CD8-positive, alpha-beta memory T cell (primary cell): ENCODE measurements at regions not wholly inside any gene's neighbourhood (a gene's known extent, or its start where the extent isn't known, plus 50 kb on each side); places are given as distances from the start of the nearest gene placed in this dataset.

Experiments used
- CTCF ChIA-PET: fragments of 350-600 bp; sonication (Branson Sonifier 250); formaldehyde crosslinking; loops from one replicate; lab custom pipeline; 2021; ENCODE audit warnings: antibody characterized with exemption; lab: Charles Lee
- POLR2A ChIA-PET: fragments of 350-600 bp; sonication (Branson Sonifier 250); formaldehyde crosslinking; loops from one replicate; lab custom pipeline; 2021; ENCODE audit warnings: antibody characterized with exemption; lab: Charles Lee
- DNase-seq, 5 donors: peaks; one replicate each; pipeline versions ENCODE4 v3.0.0 to v3.0.0-alpha.2; 2020 to 2022; ENCODE audit warnings: mixed read lengths in 1 of 5
- H3K27ac ChIP-seq: one replicate; pipeline ENCODE4 v1.7.0; 2013; ENCODE audit warnings: low read depth, mild to moderate bottlenecking, low read length, moderate library complexity
- H3K27me3 ChIP-seq: 2 replicates; pipeline ENCODE4 v1.7.0; 2013; ENCODE audit warnings: low read length, mild to moderate bottlenecking; ENCODE audit not compliant: insufficient read depth, poor library complexity, severe bottlenecking
- H3K36me3 ChIP-seq: 2 replicates; pipeline ENCODE4 v1.7.0; 2013; ENCODE audit warnings: mild to moderate bottlenecking, low read length, moderate library complexity; ENCODE audit not compliant: insufficient read depth
- H3K4me1 ChIP-seq: 2 replicates; pipeline ENCODE4 v1.7.0; 2013; ENCODE audit warnings: mild to moderate bottlenecking, low read length, moderate library complexity; ENCODE audit not compliant: insufficient read depth
- H3K4me3 ChIP-seq: 2 replicates; pipeline ENCODE4 v1.7.0; 2013; ENCODE audit warnings: mild to moderate bottlenecking, low read length
- H3K9me3 ChIP-seq: 2 replicates; pipeline ENCODE4 v1.7.0; 2013; ENCODE audit warnings: mild to moderate bottlenecking, low read length
- H3K27ac Mint-ChIP-seq, 8 donors: one replicate each; pipeline ENCODE4 v1.8.0; 2020 to 2021; ENCODE audit warnings: mixed read lengths in 8 of 8, mild to moderate bottlenecking in 6 of 8, inconsistent platforms in 3 of 8, moderate library complexity in 3 of 8
- H3K27me3 Mint-ChIP-seq, 2 donors: one replicate each; pipeline ENCODE4 v1.8.0; 2020 to 2021; ENCODE audit warnings: mixed read lengths in 2 of 2, mild to moderate bottlenecking in 1 of 2, moderate library complexity in 1 of 2
- H3K36me3 Mint-ChIP-seq, 3 donors: one replicate each; pipeline ENCODE4 v1.8.0; 2020 to 2021; ENCODE audit warnings: mixed read lengths in 3 of 3, inconsistent platforms in 1 of 3, mild to moderate bottlenecking in 1 of 3
- H3K4me1 Mint-ChIP-seq, 3 donors: one replicate each; pipeline ENCODE4 v1.8.0; 2020 to 2021; ENCODE audit warnings: mixed read lengths in 3 of 3, inconsistent platforms in 1 of 3, mild to moderate bottlenecking in 1 of 3
- H3K4me3 Mint-ChIP-seq, 7 donors: one replicate each; pipeline ENCODE4 v1.8.0; 2020 to 2021; ENCODE audit warnings: mixed read lengths in 7 of 7, mild to moderate bottlenecking in 6 of 7, moderate library complexity in 4 of 7, inconsistent platforms in 2 of 7
- H3K9me3 Mint-ChIP-seq, 5 donors: one replicate each; pipeline ENCODE4 v1.8.0; 2020 to 2022; ENCODE audit warnings: mixed read lengths in 5 of 5, mild to moderate bottlenecking in 3 of 5, moderate library complexity in 2 of 5, inconsistent platforms in 1 of 5

- Mint-ChIP-seq H3K27me3 (peaks cover 11 to 14% of the 10 kb centered on the region in 2 donors), H3K4me3 (no peak overlapping the region), H3K36me3 (no peaks in the 10 kb centered on the region), H3K27ac (no peak overlapping the region), H3K9me3 (peaks cover 0 to 5% (median 0%) of the 10 kb centered on the region in 5 donors), H3K4me1 (no peaks in the 10 kb centered on the region)
- DNase-seq = no peak
- no peaks in the 10 kb centered on the region for H3K36me3 ChIP-seq
- ChIA-PET CTCF (no interaction called here), POLR2A (no interaction called here)
- no peaks in the 10 kb centered on the region for H3K27me3 ChIP-seq
- H3K27ac ChIP-seq = no peak overlapping the region
- no peaks in the 10 kb centered on the region for H3K9me3 ChIP-seq
- H3K4me1 ChIP-seq = no peaks in the 10 kb centered on the region
- no peak overlapping the region for H3K4me3 ChIP-seq
Measured at GRCh38 chr7:37536706-37537105, 88.0 kb upstream of the ELMO1 start.

DNA sequence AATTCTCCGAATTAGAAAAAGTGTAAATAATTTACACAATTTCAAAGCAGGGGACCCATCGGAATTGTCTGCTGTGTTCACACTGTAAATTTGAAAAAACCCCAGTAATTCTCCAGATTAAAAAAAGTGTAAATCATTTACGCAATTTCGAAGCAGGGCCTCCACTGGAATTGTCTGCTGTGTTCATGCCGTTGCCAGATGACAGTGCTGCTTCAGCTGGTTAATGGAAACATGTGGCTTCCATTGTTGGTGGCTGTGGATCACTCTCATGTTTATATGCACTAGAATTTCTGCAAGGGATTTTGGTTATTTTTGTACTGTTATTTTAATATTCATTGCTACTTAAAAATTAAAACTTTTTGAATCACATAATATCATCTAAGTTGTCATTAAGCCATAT lies 88.8 kb upstream of the ELMO1 start:
- Histone ChIP-seq H3K9me3 (no peaks in the 10 kb centered on the region), H3K36me3 (no peaks in the 10 kb centered on the region), H3K4me1 (no peaks in the 10 kb centered on the region), H3K27ac (no peak overlapping the region), H3K4me3 (no peak overlapping the region), H3K27me3 (no peaks in the 10 kb centered on the region)
- no peaks in the 10 kb centered on the region for H3K4me1 Mint-ChIP-seq
- CTCF ChIA-PET = no interaction called here
- peaks cover 11 to 17% of the 10 kb centered on the region in 2 donors for H3K27me3 Mint-ChIP-seq
- H3K9me3 Mint-ChIP-seq = peaks cover 0 to 5% (median 0%) of the 10 kb centered on the region in 5 donors
- POLR2A ChIA-PET = no interaction called here
- DNase-seq = no peak
- H3K36me3 Mint-ChIP-seq = no peaks in the 10 kb centered on the region
- H3K27ac Mint-ChIP-seq = no peak overlapping the region
- H3K4me3 Mint-ChIP-seq = no peak overlapping the region

GRCh38 chr7:37538945-37539344 lies 90.3 kb upstream of the ELMO1 start:
- DNase-seq = no peak
- Histone ChIP-seq H3K27me3 (no peaks in the 10 kb centered on the region), H3K4me1 (no peaks in the 10 kb centered on the region), H3K9me3 (no peaks in the 10 kb centered on the region), H3K27ac (no peak overlapping the region), H3K36me3 (no peaks in the 10 kb centered on the region), H3K4me3 (no peak overlapping the region)
- Mint-ChIP-seq H3K27me3 (peaks cover 4 to 7% of the 10 kb centered on the region in 2 donors), H3K27ac (no peak overlapping the region), H3K4me3 (no peak overlapping the region), H3K9me3 (no peaks in the 10 kb centered on the region), H3K4me1 (no peaks in the 10 kb centered on the region), H3K36me3 (no peaks in the 10 kb centered on the region)
- CTCF ChIA-PET = no interaction called here
- POLR2A ChIA-PET = no interaction called here

- H3K4me3 ChIP-seq = no peak overlapping the region
- H3K27ac ChIP-seq = no peak overlapping the region
- Mint-ChIP-seq H3K4me1 (no peaks in the 10 kb centered on the region), H3K4me3 (no peak overlapping the region), H3K9me3 (no peaks in the 10 kb centered on the region), H3K27ac (no peak overlapping the region), H3K36me3 (no peaks in the 10 kb centered on the region), H3K27me3 (peaks cover 3 to 7% of the 10 kb centered on the region in 2 donors)
- POLR2A ChIA-PET = no interaction called here
- no peaks in the 10 kb centered on the region for H3K36me3 ChIP-seq
- no peak for DNase-seq
- H3K9me3 ChIP-seq = no peaks in the 10 kb centered on the region
- CTCF ChIA-PET = no interaction called here
- no peaks in the 10 kb centered on the region for H3K27me3 ChIP-seq
- H3K4me1 ChIP-seq = no peaks in the 10 kb centered on the region
Measured at GRCh38 chr7:37540917-37541316, 92.3 kb upstream of the ELMO1 start.

GRCh38 chr7:37541810-37542443 lies 93.3 kb upstream of the ELMO1 start:
- CTCF ChIA-PET = no interaction called here
- Mint-ChIP-seq H3K36me3 (no peaks in the 10 kb centered on the region), H3K9me3 (no peaks in the 10 kb centered on the region), H3K4me3 (no peak overlapping the region), H3K27me3 (peaks cover 3 to 7% of the 10 kb centered on the region in 2 donors), H3K4me1 (no peaks in the 10 kb centered on the region), H3K27ac (no peak overlapping the region)
- no peaks in the 10 kb centered on the region for H3K36me3 ChIP-seq
- no peak for DNase-seq
- no peaks in the 10 kb centered on the region for H3K4me1 ChIP-seq
- no peaks in the 10 kb centered on the region for H3K27me3 ChIP-seq
- H3K27ac ChIP-seq = no peak overlapping the region
- H3K4me3 ChIP-seq = no peak overlapping the region
- POLR2A ChIA-PET = no interaction called here
- H3K9me3 ChIP-seq = no peaks in the 10 kb centered on the region

GRCh38 chr7:37545619-37546534 lies 97.2 kb upstream of the ELMO1 start:
- Mint-ChIP-seq H3K9me3 (no peaks in the 10 kb centered on the region), H3K4me1 (no peaks in the 10 kb centered on the region)
- POLR2A ChIA-PET = no interaction called here

DNA sequence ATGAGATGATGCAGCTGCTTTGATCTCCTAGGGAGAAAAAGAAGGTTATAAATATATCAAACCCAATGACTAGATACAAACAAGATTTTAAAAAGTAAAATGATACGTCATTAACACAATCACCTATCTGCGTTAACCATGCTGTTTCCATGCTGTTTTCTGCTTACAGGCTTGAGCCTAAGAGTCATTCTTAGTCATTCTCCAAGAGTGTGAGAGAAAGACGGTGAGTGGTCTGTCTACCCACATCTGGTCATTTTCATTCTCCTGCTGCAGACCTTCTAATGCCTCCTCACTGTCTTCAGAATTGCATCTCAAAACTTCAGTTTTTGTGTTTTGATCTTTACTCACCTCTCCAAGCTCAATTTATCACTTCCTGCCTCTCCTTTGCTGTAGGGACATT lies 98.0 kb upstream of the ELMO1 start:
- Mint-ChIP-seq H3K4me1 (no peaks in the 10 kb centered on the region), H3K27me3 (peaks cover 5 to 22% of the 10 kb centered on the region in 2 donors), H3K4me3 (no peak overlapping the region), H3K27ac (no peak overlapping the region), H3K9me3 (no peaks in the 10 kb centered on the region), H3K36me3 (no peaks in the 10 kb centered on the region)
- ChIA-PET POLR2A (no interaction called here), CTCF (no interaction called here)
- H3K36me3 ChIP-seq = no peaks in the 10 kb centered on the region
- no peak overlapping the region for H3K4me3 ChIP-seq
- H3K9me3 ChIP-seq = no peaks in the 10 kb centered on the region
- DNase-seq = no peak
- H3K27ac ChIP-seq = no peak overlapping the region
- no peaks in the 10 kb centered on the region for H3K27me3 ChIP-seq
- no peaks in the 10 kb centered on the region for H3K4me1 ChIP-seq

More at GRCh38 chr7:37545619-37546534, 97.2 kb upstream of the ELMO1 start:
- no peaks in the 10 kb centered on the region for H3K4me1 ChIP-seq
- peaks cover 3 to 14% of the 10 kb centered on the region in 2 donors for H3K27me3 Mint-ChIP-seq
- no peak overlapping the region for H3K27ac ChIP-seq
- no peaks in the 10 kb centered on the region for H3K27me3 ChIP-seq
- H3K27ac Mint-ChIP-seq = no peak overlapping the region
- no peak overlapping the region for H3K4me3 Mint-ChIP-seq
- no peaks in the 10 kb centered on the region for H3K9me3 ChIP-seq
- H3K36me3 ChIP-seq = no peaks in the 10 kb centered on the region
- H3K36me3 Mint-ChIP-seq = no peaks in the 10 kb centered on the region
- CTCF ChIA-PET = no interaction called here
- H3K4me3 ChIP-seq = no peak overlapping the region
- DNase-seq = no peak

DNA sequence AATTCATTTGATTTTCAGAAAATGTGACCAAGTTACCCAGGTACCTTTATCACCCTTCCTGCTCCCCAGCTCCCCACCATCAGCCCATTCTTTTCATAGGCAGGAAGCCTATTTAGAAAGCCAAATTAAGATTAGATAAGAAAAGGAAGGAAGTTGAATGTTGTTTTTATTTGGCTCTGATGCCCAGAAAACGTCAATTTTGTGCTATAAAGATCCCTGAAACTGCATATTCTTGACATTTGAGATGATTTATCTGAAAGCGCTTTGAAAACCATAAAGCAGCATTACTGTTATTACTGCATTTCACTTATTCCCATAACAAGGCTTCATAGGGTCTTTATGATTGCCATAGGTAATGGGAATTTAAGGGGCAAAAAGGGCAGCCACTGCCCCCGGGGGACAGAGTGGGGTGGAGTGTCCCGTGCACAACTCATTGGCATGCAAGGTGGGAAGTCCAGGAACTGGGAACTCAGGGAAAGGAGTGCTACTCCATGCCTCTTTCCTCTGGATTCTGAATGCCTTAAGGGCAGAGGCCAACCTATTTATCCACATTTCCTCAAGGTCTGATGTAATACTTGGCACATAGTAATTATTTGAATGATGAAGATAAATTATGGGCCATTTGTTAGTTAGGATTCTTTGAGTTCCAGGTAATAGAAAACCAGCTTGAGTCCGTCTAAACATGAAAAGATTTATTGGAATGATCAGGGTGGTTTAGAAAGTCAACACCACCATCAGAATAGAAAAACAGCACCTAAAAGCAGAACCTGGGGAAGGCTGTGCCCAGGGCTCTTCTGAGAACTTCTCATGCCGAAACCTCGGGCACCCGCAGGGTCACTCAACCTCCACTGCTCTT lies 100.6 kb upstream of the ELMO1 start:
- Histone ChIP-seq H3K27me3 (no peaks in the 10 kb centered on the region), H3K27ac (no peak overlapping the region), H3K4me1 (no peaks in the 10 kb centered on the region), H3K4me3 (no peak overlapping the region), H3K9me3 (no peaks in the 10 kb centered on the region), H3K36me3 (no peaks in the 10 kb centered on the region)
- no peaks in the 10 kb centered on the region for H3K4me1 Mint-ChIP-seq
- no peak overlapping the region for H3K27ac Mint-ChIP-seq
- no peaks in the 10 kb centered on the region for H3K36me3 Mint-ChIP-seq
- ChIA-PET CTCF (no interaction called here), POLR2A (no interaction called here)
- no peak for DNase-seq
- H3K4me3 Mint-ChIP-seq = no peak overlapping the region
- H3K9me3 Mint-ChIP-seq = peaks cover 0 to under 1% (median 0%) of the 10 kb centered on the region in 5 donors
- peaks cover 5 to 36% of the 10 kb centered on the region in 2 donors for H3K27me3 Mint-ChIP-seq
